ENCODE measurements at regions not wholly inside any gene's neighbourhood (a gene's known extent, or its start where the extent isn't known, plus 50 kb on each side); places are given as distances from the start of the nearest gene placed in this dataset.
A peak's percentile ranks its signal among the peaks of the same experiment; 100 is the strongest.

DNA sequence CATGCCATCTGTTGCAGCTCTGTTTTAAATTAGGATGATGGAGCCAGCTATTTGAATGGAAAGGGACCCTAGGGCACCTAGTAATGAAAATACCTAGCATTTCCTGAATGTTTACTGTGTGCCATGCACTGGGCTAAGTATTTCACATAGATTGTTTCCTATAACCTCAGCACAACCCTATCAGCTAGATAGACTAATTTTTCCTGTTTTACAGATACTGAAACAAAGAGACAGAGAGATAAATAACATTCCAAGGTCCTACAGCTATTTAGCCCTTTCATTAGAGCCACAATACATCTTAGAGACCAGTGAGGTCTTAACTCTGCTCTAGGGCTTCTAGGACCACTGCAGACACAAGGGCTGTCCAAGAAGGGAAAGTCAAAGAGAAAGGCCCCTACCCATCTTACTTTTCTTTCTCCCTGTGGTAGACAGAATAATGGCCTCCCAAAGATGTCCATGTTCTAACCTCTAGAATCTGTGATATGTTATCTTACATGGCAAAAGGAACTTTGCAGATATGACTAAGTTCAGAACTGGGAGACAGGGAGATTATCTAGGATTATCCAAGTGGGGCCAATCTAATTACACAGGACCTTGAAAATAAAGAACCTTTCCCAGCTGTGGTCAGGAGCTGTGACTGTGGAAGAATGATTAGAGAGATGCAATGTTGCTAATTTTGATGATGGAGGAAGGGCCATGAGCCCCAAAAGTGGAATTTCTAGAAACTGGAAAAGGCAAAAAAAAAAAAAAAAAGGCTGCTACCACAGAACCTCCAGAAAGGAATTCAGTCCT lies 157.0 kb downstream of the CCDC34 start:
- no peak overlapping the region for H3K4me3 ChIP-seq (ENCODE audit: low read depth, low read length)
- TF ChIP-seq, protein P1, sequence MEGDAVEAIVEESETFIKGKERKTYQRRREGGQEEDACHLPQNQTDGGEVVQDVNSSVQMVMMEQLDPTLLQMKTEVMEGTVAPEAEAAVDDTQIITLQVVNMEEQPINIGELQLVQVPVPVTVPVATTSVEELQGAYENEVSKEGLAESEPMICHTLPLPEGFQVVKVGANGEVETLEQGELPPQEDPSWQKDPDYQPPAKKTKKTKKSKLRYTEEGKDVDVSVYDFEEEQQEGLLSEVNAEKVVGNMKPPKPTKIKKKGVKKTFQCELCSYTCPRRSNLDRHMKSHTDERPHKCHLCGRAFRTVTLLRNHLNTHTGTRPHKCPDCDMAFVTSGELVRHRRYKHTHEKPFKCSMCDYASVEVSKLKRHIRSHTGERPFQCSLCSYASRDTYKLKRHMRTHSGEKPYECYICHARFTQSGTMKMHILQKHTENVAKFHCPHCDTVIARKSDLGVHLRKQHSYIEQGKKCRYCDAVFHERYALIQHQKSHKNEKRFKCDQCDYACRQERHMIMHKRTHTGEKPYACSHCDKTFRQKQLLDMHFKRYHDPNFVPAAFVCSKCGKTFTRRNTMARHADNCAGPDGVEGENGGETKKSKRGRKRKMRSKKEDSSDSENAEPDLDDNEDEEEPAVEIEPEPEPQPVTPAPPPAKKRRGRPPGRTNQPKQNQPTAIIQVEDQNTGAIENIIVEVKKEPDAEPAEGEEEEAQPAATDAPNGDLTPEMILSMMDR (IDR thresholded peaks at IDR 0.05; ENCODE audit: low read depth, low read length), result no peak
- no peak for DNase-seq (ENCODE audit: low read depth, low spot score)
- in situ Hi-C loops (cut with HindIII; ENCODE audit: low sequenced_read_pairs), result no loop called here

GRCh38 chr11:27205250-27205649 lies 157.8 kb downstream of the CCDC34 start:
- in situ Hi-C loops (cut with HindIII; ENCODE audit: low sequenced_read_pairs), result no loop called here
- H3K4me3 ChIP-seq (ENCODE audit: low read depth, low read length), result no peak overlapping the region
- TF ChIP-seq, protein P1 (IDR thresholded peaks at IDR 0.05; ENCODE audit: low read depth, low read length), result no peak
- no peak for DNase-seq (ENCODE audit: low read depth, low spot score)

DNA sequence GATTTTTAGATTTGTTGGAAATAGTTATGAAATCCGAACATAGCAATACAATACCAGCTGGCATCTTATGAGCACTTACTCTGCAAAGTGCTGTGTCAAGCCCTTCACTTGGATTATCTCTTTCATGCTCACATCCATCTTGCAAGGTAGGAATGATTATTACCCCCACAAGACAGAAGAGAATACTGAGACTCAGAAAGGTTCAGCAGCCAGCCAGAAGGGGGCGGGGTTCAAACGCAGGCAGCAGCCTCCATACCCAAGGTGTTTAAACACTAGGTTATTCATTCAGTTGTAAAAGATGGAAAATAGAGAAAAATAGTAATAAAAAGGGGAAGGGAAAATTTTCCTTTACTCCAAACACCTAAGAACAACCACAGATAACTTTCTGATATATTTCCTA lies 158.5 kb downstream of the CCDC34 start:
- in situ Hi-C loops (cut with HindIII; ENCODE audit: low sequenced_read_pairs), result no loop called here
- TF ChIP-seq, protein P1 (IDR thresholded peaks at IDR 0.05; ENCODE audit: low read depth, low read length), result peak; percentile 58
- no peak overlapping the region for H3K4me3 ChIP-seq (ENCODE audit: low read depth, low read length)
- no peak for DNase-seq (ENCODE audit: low read depth, low spot score)

GRCh38 chr11:27203077-27203647 lies 159.9 kb downstream of the CCDC34 start:
- no peak for DNase-seq (ENCODE audit: low read depth, low spot score)
- no peak overlapping the region for H3K4me3 ChIP-seq (ENCODE audit: low read depth, low read length)
- TF ChIP-seq, protein P1 (IDR thresholded peaks at IDR 0.05; ENCODE audit: low read depth, low read length), result no peak
- in situ Hi-C loops (cut with HindIII; ENCODE audit: low sequenced_read_pairs), result no loop called here

- TF ChIP-seq, protein P1 (IDR thresholded peaks at IDR 0.05; ENCODE audit: low read depth, low read length), result no peak
- peak; percentile 77 for DNase-seq (ENCODE audit: low read depth, low spot score)
- H3K4me3 ChIP-seq (ENCODE audit: low read depth, low read length), result no peak overlapping the region
- in situ Hi-C loops (cut with HindIII; ENCODE audit: low sequenced_read_pairs), result no loop called here
These were observed 161.1 kb downstream of the BBOX1 start for GRCh38 chr11:27201454-27202302.

GRCh38 chr11:27200779-27201453 lies 160.3 kb downstream of the BBOX1 start:
- TF ChIP-seq, protein P1 (IDR thresholded peaks at IDR 0.05; ENCODE audit: low read depth, low read length), result no peak
- H3K4me3 ChIP-seq (ENCODE audit: low read depth, low read length), result no peak overlapping the region
- in situ Hi-C loops (cut with HindIII; ENCODE audit: low sequenced_read_pairs), result no loop called here
- no peak for DNase-seq (ENCODE audit: low read depth, low spot score)
